ENCODE measurements at regions not wholly inside any gene's neighbourhood (a gene's known extent, or its start where the extent isn't known, plus 50 kb on each side); places are given as distances from the start of the nearest gene placed in this dataset.
A peak's percentile ranks its signal among the peaks of the same experiment; 100 is the strongest.
"Not testable (repeated sequence)": the region's sequence is repeated elsewhere in the genome, so short reads cannot be mapped to it uniquely, and the experiment has no call there.

GRCh38 chr21:16418642-16419041 is 688.9 kb downstream of the USP25 start:
- DNase-seq (ENCODE audit: low read depth, low spot score), result no peak

GRCh38 chr21:16419188-16419921 is 689.6 kb downstream of the USP25 start:
- DNase-seq (ENCODE audit: low read depth, low spot score), result peak; percentile 84

GRCh38 chr21:16420031-16420724 is 690.4 kb downstream of the USP25 start:
- DNase-seq (ENCODE audit: low read depth, low spot score), result no peak

GRCh38 chr21:16421007-16421406 is 691.2 kb downstream of the USP25 start:
- DNase-seq (ENCODE audit: low read depth, low spot score), result no peak

GRCh38 chr21:16421965-16422364 is 692.2 kb downstream of the USP25 start:
- no peak for DNase-seq (ENCODE audit: low read depth, low spot score)

GRCh38 chr21:16422702-16423101 is 692.9 kb downstream of the USP25 start:
- DNase-seq (ENCODE audit: low read depth, low spot score), result no peak

GRCh38 chr21:16423921-16424320 is 694.1 kb downstream of the USP25 start:
- DNase-seq (ENCODE audit: low read depth, low spot score), result no peak

- no peak for DNase-seq (ENCODE audit: low read depth, low spot score)
These were observed 694.6 kb downstream of the USP25 start for GRCh38 chr21:16424331-16424751.

- DNase-seq (ENCODE audit: low read depth, low spot score), result no peak
These were observed 695.6 kb downstream of the USP25 start for GRCh38 chr21:16425376-16425775.

GRCh38 chr21:16426936-16427335 is 697.2 kb downstream of the USP25 start:
- DNase-seq (ENCODE audit: low read depth, low spot score), result no peak

- DNase-seq (ENCODE audit: low read depth, low spot score), result no peak
These were observed 697.9 kb downstream of the USP25 start for GRCh38 chr21:16427587-16428087.

GRCh38 chr21:16437586-16437985 is 707.8 kb downstream of the USP25 start:
- DNase-seq (ENCODE audit: low read depth, low spot score), result no peak

GRCh38 chr21:16438761-16439160 is 709.0 kb downstream of the USP25 start:
- DNase-seq (ENCODE audit: low read depth, low spot score), result no peak

GRCh38 chr21:16441789-16442188 is 712.0 kb downstream of the USP25 start:
- no peak for DNase-seq (ENCODE audit: low read depth, low spot score)

GRCh38 chr21:16454399-16454798 is 724.6 kb downstream of the USP25 start:
- DNase-seq (ENCODE audit: low read depth, low spot score), result no peak

GRCh38 chr21:16455526-16455925 is 725.7 kb downstream of the USP25 start:
- DNase-seq (ENCODE audit: low read depth, low spot score), result no peak

- DNase-seq (ENCODE audit: low read depth, low spot score), result no peak
These were observed 726.2 kb downstream of the USP25 start for GRCh38 chr21:16455978-16456377.

- DNase-seq (ENCODE audit: low read depth, low spot score), result no peak
These were observed 727.7 kb downstream of the USP25 start for GRCh38 chr21:16457498-16457897.

- no peak for DNase-seq (ENCODE audit: low read depth, low spot score)
These were observed 731.2 kb downstream of the USP25 start for GRCh38 chr21:16460936-16461335.

GRCh38 chr21:16464211-16464889 is 734.6 kb downstream of the USP25 start:
- not testable (repeated sequence) for DNase-seq (ENCODE audit: low read depth, low spot score)

GRCh38 chr21:16468184-16468583 is 738.4 kb downstream of the USP25 start:
- no peak for DNase-seq (ENCODE audit: low read depth, low spot score)

GRCh38 chr21:16473988-16474387 is 744.2 kb downstream of the USP25 start:
- no peak for DNase-seq (ENCODE audit: low read depth, low spot score)

All from smooth muscle cell of the brain vasculature (primary cell).